NCI-H2171 (cell line): ENCODE measurements at regions not wholly inside any gene's neighbourhood (a gene's known extent, or its start where the extent isn't known, plus 50 kb on each side); places are given as distances from the start of the nearest gene placed in this dataset.
"Not testable (repeated sequence)": the region's sequence is repeated elsewhere in the genome, so short reads cannot be mapped to it uniquely, and the experiment has no call there.

Experiments
- DNase-seq: peaks from one replicate; lab custom pipeline; 2025; lab: John Stamatoyannopoulos, UW

- no peak for DNase-seq
These were observed 1343.1 kb downstream of the ROBO1 start for GRCh38 chr3:78424656-78425055.

- DNase-seq, result no peak
These were observed 1341.3 kb downstream of the ROBO1 start for GRCh38 chr3:78426454-78426853.

GRCh38 chr3:78427303-78427702 is 1340.5 kb downstream of the ROBO1 start:
- no peak for DNase-seq

GRCh38 chr3:78430741-78431140 is 1337.1 kb downstream of the ROBO1 start:
- no peak for DNase-seq

DNA sequence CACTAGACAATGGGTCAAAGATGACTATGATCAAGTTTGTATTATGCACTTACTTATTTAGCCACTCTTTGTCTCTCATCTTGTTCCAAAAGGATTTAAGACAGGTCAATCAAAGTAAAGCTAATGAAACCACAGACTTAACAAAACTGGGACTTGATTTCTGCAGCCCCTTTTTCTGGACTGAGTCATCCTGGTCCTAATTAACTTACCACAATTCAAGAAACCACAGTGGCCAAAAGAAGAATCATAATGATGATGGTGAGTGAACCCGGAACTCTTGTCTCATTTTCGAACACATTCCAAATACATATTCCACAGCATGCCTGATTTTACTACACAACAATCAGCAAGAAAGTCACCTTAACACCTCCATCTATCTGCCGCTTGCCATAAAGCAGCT is 1333.0 kb downstream of the ROBO1 start:
- no peak for DNase-seq

- no peak for DNase-seq
These were observed 1312.6 kb downstream of the ROBO1 start for GRCh38 chr3:78455166-78455565.

GRCh38 chr3:78455712-78456433 is 1311.9 kb downstream of the ROBO1 start:
- DNase-seq, result no peak

DNA sequence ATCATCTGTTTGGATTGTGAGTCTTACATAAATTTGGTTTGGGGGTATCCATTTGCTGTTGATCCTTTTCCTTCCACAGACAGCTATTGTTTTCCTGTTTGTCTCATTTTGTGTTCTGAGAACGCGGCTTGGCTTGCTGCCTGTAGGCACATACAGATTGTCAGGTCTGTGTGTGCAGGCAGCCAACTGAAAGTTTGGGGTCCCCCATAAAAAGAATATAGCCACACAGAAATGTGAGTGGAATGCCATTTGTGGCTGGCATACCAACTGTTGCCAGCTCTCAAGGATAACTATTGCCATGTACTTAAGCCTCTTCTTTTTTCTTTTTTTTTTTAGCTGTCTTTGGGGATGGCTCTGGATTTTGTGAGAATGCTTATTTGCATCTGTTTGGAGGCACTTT is 1308.0 kb downstream of the ROBO1 start:
- no peak for DNase-seq

- no peak for DNase-seq
These were observed 1305.8 kb downstream of the ROBO1 start for GRCh38 chr3:78462021-78462420.

DNA sequence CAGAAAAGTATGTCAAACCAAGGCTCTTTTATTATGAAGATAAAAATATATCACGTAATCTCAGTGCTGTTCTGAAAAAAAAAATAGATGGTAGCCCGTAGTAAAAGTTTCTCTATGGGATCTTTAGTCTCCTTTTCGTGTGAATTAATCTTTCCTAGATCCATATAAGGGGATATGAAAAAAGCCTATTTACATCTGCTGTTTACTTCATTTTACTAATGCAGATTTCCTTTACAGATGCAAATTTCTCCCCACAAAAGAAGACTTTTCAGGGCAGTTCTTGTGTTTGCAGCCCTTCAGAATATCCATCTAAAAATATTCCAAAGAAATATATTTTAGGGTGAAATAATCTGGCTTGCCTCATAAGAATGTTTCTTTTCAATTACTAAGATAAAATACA is 1291.7 kb downstream of the ROBO1 start:
- no peak for DNase-seq

GRCh38 chr3:78481050-78481449 is 1286.7 kb downstream of the ROBO1 start:
- DNase-seq, result no peak

- DNase-seq, result no peak
These were observed 1284.7 kb downstream of the ROBO1 start for GRCh38 chr3:78483090-78483489.

GRCh38 chr3:78494851-78495250 is 1272.9 kb downstream of the ROBO1 start:
- DNase-seq, result peak; percentile 29

GRCh38 chr3:78495301-78495700 is 1272.5 kb downstream of the ROBO1 start:
- no peak for DNase-seq

- no peak for DNase-seq
These were observed 1271.3 kb downstream of the ROBO1 start for GRCh38 chr3:78496501-78496900.

- peak; percentile 18 for DNase-seq
These were observed 1270.8 kb downstream of the ROBO1 start for GRCh38 chr3:78497021-78497420.

DNA sequence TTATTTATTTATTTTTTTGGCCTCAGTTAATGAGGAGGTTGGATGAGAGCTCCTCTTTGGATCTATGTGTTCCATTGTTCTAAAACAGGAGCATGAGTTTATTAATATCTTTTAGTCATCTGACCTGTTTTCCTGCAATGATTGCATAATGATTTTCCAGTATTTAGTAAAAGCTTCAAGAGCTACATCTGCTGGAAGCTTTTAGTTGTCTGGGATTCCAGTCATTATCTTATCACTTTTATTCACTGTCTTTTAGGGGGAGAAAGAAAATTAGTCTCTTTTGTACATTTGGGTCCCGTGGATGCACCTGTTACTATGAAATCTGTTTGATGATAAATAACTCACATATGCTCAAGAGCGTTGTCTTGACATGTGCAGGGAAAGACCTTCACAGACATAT is 1270.0 kb downstream of the ROBO1 start:
- peak; percentile 72 for DNase-seq

DNA sequence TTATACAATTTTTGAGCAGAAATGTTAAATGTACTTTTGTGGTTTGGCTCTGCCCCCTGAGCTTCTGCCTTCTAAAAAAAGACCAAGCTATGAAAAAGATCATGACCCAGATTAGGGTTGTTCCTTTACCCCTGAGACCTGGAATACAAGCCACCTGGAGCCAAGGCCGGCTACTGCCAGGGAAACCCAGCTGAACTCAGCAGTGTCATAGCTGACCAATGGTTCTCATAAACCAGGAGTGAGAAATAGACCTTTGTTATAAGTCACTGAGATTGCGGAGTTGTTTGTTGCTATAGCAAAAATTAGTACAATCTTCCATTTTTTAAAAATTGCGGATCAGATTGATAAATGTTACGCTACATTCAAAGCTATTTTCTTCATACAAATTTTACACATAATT is 1261.7 kb downstream of the ROBO1 start:
- DNase-seq, result no peak

DNA sequence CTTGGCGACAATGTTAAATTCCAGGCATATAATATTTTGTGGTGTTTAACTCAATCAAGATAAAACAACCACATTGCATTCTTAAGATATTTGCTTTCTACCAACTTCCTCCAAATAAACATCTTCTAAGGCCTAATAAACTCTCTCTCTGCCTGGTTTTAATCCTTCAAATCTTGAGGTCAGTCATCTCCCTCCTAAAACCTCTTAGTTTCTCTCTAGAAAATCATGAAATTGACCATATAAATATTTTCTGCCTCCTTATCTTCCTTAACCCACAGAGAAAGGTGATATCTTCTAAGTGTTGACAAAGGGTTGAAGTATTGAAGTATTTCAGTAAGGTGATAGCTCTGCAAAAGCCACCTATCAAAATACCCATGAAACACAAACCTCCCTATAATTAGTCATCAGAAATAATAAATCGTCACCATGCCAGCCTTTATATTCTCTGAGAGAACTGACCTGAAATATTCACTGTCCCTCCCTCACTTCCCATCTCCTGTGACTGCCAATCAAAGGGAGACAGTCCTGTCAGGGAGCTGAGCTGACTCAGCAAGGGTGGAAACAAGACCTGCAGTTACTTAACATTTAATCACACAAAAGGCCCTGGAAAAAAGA is 1261.1 kb downstream of the ROBO1 start:
- no peak for DNase-seq

- no peak for DNase-seq
These were observed 1260.4 kb downstream of the ROBO1 start for GRCh38 chr3:78507196-78507984.

DNA sequence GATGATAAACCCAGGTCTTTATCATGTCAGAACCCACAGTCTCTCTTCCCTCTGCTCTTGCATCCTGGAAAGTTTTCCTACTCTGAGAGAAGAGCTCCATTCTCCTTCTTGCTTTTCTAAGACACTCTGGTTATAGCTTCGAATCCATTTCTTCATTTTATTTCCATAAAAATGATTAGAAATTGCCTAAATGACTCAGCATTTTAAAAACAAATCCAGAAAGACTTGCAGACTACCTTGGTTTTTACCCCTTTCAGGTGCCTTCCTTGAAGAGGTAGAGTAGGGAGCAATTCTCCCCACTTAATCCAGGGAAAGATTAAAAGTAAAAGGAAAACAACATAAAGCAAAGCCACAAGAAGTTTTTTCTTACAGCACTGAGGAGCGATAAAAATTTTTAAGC is 1256.0 kb downstream of the ROBO1 start:
- DNase-seq, result no peak

- DNase-seq, result not testable (repeated sequence)
These were observed 1255.0 kb downstream of the ROBO1 start for GRCh38 chr3:78512786-78513185.

DNA sequence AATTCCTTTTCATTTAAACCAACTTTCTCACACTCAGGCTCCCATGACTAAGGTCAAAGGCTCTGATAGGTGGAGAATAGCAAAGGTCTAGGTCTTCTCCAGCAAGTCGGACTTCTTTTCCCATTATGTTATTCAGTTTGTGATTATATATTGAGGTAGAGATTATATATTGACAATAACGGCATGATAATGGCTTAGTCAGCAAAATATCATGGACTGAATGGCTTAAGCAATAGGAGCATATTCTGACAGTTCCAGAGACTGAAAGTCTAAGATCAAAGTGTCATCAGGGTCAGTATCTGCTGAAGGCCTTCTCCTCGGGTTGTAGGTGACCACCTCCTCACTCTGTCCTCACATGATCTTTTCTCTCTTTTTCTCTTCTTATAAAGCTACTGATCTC is 1251.4 kb downstream of the ROBO1 start:
- DNase-seq, result no peak
